Neural cell (in vitro differentiated cells): ENCODE measurements at regions not wholly inside any gene's neighbourhood (a gene's known extent, or its start where the extent isn't known, plus 50 kb on each side); places are given as distances from the start of the nearest gene placed in this dataset.

ENCODE experiments used
- POLR2AphosphoS5 ChIP-seq: IDR thresholded peaks from 2 replicates; pipeline ENCODE4 v1.6.1; 2012
- TF ChIP-seq, protein P1 (sequence below): fragments of 450-650 bp; IDR thresholded peaks from 2 replicates; pipeline ENCODE4 v1.5.1; 2014; ENCODE audit warnings: antibody characterized with exemption, mild to moderate bottlenecking, moderate library complexity; ENCODE audit not compliant: poor library complexity, severe bottlenecking

GRCh38 chr5:22970491-22970890 is 117.3 kb upstream of the CDH12 start:
- TF ChIP-seq, protein P1, sequence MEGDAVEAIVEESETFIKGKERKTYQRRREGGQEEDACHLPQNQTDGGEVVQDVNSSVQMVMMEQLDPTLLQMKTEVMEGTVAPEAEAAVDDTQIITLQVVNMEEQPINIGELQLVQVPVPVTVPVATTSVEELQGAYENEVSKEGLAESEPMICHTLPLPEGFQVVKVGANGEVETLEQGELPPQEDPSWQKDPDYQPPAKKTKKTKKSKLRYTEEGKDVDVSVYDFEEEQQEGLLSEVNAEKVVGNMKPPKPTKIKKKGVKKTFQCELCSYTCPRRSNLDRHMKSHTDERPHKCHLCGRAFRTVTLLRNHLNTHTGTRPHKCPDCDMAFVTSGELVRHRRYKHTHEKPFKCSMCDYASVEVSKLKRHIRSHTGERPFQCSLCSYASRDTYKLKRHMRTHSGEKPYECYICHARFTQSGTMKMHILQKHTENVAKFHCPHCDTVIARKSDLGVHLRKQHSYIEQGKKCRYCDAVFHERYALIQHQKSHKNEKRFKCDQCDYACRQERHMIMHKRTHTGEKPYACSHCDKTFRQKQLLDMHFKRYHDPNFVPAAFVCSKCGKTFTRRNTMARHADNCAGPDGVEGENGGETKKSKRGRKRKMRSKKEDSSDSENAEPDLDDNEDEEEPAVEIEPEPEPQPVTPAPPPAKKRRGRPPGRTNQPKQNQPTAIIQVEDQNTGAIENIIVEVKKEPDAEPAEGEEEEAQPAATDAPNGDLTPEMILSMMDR: no peak
- no peak for TF ChIP-seq POLR2AphosphoS5
